COLO668 (cell line): ENCODE measurements at regions not wholly inside any gene's neighbourhood (a gene's known extent, or its start where the extent isn't known, plus 50 kb on each side); places are given as distances from the start of the nearest gene placed in this dataset.

Source experiments
- DNase-seq: peaks from one replicate; lab custom pipeline; 2025; ENCODE audit not compliant: unreplicated experiment; lab: John Stamatoyannopoulos, UW

DNA sequence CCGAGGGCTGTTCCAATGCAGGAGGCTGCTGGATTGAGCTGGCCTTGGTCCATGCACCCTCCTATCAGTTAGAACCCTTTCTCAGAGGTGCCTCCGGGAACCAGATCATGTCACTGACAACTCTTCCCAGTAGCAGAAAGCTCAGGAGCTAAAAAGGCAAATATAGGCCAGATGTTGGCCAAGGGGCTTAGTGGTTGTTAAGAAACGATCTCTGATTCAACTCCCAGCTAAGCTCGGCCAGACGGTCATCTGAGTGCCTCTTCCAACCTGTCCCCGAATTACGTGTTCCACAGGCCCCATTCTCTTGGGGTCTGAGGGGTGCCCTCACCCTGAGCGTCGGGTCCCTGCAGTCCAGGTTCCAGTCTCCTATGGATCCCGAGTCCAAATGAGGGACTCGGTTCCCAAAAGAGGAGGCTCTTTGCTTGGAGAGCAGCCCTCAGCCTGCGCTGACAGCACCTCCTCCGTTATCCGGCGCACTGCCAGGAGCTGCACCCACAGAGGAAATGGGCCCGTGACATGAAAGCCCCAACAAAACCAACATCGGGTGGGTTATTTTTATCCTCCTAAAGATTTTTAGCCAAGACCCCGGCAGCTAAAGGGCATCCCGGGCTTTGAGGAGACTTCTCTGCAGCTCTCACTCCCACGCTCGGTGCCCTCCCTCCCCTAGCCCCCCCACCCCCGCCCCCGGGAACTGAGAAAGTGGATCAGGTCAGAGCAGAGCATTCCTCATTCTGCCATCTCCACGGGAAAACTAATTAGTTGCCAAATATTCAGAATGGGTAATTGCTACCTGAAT is 106.6 kb upstream of the ID2 start:
- DNase-seq, result no peak

DNA sequence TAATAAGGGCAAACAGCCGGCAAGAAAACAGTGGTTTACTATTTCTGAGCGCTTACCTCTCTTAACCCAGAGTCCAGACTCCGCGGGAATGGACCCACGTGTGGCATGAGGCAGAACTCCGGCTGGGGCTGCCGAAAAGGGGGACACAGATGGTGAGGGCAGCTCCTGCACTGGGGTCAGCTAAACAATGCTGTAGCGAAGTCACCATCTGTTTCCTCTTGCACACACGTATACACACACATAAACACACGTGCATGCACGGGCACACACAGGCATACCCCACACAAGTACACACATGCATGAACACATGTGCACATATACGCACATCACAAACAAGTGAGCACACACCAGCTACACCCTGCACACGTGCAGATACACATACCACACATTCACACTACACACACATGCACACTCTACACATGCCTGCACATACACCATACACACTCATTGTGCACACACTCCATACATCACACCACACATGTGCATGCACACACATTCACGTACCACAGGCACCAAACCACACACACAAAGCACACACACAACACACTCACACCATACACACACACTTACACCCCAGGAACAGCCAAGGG is 105.9 kb upstream of the ID2 start:
- no peak for DNase-seq

DNA sequence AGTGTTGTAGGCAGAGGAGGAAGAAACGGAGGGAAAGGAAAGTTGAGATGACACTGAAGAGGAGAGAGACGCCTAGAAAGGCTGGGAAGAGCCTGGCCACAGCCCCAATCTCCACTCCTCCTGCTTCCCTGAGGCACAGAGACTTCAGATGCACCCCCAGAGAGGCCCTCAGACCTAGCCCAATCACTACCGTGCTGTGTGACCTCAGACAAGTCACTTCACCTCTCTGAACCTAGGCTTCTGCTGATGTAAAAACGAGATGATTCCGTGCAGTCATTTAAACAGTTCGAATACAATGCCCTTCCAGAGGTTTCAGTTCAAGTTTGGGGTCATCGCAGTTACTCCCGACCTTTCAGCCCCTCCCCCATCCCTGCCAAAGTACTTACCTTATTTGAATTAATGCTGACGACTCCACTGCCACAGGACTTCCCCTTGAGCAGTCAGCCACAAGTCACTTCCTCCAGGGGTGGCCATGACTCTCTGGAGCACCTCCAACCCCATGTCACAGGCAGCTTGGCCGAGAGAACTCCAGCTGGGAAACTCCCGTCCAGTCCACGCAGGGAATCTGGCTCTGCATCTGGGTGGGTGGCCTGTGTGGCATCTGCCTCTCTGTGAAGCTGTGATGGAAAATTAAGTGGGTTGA is 105.2 kb upstream of the ID2 start:
- DNase-seq, result no peak

DNA sequence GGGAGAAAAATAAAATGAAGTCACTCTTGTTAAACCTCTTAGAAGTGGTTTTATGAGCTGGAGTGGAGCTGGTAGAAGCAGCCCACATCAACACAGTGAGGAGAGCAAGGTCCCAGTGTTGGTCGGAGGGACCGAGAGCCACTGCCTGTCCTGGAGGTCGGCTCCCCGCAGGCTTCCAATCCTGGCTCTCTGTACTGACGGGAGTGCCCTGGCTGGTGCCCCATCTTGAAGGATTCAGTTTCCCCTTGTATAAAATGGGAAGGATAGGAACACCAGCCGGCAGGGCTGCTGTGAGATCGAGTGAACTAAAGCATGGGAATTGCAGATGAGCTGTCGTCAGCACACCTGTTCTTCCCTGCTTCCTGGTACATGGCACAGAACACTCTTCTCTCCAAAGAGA is 104.3 kb upstream of the ID2 start:
- DNase-seq, result no peak

GRCh38 chr2:8578335-8579244 is 103.3 kb upstream of the ID2 start:
- no peak for DNase-seq

GRCh38 chr2:8579485-8580085 is 102.3 kb upstream of the ID2 start:
- no peak for DNase-seq

- no peak for DNase-seq
Observed at GRCh38 chr2:8580316-8581233, 101.3 kb upstream of the ID2 start.

DNA sequence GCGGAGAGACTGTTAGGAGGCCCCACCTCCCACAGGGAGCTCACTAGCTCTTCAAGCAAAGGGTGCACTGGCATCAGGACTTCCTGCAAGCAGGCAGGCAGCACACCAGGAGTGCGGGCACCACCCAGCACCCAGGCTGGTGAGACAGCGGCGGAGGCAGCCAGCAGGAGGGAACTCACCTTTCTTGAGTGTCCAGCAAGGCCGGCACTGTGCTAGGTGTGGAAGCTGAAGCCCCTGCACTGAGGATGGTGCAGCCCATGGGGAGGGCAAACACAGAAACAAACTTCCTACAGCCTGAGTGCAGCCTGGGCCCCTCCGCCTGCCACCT is 100.7 kb upstream of the ID2 start:
- DNase-seq, result peak; percentile 40

GRCh38 chr2:8581601-8582041 is 100.2 kb upstream of the ID2 start:
- no peak for DNase-seq

GRCh38 chr2:8582191-8582590 is 99.7 kb upstream of the ID2 start:
- DNase-seq, result no peak

GRCh38 chr2:8582651-8583399 is 99.0 kb upstream of the ID2 start:
- DNase-seq, result peak; percentile 35

- DNase-seq, result peak; percentile 97
Observed at GRCh38 chr2:8583400-8584173, 98.3 kb upstream of the ID2 start.

DNA sequence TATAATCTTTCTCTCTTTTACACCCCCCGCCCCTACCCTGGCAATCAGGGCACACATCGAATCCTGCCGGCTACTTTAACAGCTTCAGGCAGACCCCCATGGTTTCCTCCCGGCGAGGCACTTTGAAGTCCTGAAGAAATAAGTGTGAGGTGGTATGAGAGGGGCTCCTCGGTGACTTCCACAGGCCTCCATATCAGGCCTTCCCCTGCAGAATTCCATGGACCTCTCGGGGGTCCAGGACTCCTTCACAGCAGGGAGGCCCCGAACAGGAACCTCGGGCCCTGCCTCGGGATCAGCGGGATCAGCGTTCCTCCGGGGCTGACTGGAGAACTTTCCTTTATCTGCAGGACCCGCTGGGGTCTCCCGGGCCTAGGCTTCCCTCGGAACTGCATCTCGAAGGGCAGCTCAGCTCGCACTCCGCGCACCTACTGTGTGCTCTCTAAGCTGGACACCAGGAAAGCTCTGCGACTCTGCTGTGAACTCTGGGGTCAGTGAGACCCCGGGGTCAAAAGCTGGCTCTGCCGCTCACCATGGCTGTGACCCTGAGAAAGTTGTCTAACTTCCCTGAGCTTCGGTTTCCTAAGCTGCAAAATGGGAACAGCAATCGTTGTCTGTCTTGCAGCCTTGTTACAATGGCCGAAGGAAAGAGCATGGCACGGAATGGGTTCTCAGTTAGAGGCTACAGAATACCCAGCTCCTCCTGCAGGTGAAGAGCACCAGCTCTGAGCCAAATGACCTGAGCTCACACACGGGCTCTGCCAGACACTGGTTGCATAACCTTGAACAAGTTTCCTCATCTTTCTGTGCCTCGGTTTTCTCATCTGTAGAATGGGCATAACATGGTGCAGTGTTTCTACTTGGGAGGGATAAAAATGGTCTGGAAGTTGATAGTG is 97.4 kb upstream of the ID2 start:
- DNase-seq, result no peak

DNA sequence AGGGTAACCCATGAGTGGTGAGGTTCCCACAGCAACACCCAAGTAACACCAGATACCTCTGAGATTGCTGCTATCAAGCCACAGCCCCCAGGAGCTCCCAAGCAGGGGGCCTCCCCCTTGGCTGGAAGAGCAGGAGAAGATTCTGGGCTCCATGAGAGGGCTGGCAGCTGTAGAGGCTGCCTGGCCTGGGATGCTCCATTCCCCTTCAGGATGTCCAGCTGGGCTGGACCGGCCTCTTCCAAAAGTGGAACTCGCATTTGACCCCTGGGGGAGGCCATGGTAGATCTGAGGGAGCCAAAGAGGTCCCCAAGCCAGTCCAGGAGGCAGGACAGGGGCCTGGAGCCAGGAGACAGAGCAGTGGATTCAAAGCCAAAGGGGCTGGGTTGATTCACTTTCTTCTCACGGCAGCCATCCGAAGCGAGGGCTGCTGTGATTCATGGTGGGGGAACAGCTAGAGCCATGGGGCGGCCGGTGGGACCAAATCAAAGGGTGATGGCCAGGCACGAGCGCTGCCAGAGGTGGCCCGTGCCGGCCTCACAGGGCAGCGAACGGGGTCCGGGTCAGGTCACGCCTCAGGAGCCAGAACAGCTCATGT is 95.3 kb upstream of the ID2 start:
- DNase-seq, result no peak

- no peak for DNase-seq
Observed at GRCh38 chr2:8587251-8587791, 94.5 kb upstream of the ID2 start.

DNA sequence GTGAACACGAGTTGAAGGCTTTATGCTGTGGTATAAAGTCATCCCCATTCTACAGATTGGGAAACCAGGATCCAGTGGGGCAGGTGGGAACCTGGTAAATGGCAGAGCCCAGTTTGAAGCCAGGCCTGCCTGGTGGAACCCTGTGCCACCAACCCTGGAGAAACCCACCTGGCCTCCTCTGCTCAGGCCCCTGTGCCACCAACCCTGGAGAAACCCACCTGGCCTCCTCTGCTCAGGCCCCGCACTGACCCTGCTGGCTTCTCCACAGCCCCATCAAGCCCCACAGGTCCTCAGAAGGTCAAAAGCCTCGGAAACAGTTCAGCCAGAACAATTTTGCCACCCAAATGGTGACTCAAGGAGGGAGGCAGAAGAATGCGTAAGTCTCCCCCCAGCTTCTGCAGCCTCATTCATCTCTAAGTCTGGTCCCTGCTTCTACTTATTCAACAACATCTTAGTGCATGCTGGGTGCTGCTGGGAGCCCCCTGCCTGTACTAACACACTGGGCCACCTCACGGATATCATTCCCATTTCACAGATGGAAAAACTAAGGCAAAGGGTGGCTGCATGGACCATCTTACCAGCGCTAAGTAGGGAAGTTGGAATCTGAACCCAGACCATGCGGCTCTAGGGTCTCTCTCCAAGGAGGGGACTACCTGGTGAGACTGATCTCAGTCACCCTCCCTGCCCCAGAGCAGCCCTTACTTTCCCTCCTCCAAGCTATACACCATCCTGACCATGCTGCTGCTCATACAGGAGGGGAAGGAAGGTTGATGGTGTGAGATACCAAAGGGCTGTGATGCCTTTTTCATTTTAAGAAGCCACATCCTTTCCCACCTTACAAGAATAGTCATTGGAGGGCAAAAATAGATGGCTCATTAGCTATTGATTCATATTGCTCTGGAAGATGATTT is 93.7 kb upstream of the ID2 start:
- no peak for DNase-seq
